Esophagus squamous epithelium (tissue), 5 donors: ENCODE measurements at regions not wholly inside any gene's neighbourhood (a gene's known extent, or its start where the extent isn't known, plus 50 kb on each side); places are given as distances from the start of the nearest gene placed in this dataset.
"Not testable (repeated sequence)": the region's sequence is repeated elsewhere in the genome, so short reads cannot be mapped to it uniquely, and the experiment has no call there.

ENCODE experiments used
- DNase-seq: peaks from one replicate; lab custom pipeline; 2025; lab: John Stamatoyannopoulos, UW
- H3K27ac ChIP-seq, 4 donors: fragments of 200-600 bp; sonication (generic); one replicate each; pipeline ENCODE4 v1.5.1; 2016 to 2019; ENCODE audit warnings: mild to moderate bottlenecking in 1 of 4
- H3K27me3 ChIP-seq, 4 donors: fragments of 200-600 bp; sonication (generic); 1 replicate in 3 of 4; 2 replicates in 1 of 4; pipeline versions ENCODE4 v1.5.1 to v1.6.0; 2017 to 2021; ENCODE audit warnings: antibody characterized with exemption in 1 of 4
- H3K36me3 ChIP-seq, 3 donors: fragments of 200-600 bp; sonication (generic); one replicate each; pipeline ENCODE4 v1.5.1; 2016 to 2019
- H3K4me1 ChIP-seq, 3 donors: fragments of 200-600 bp; sonication (generic); one replicate each; pipeline ENCODE4 v1.5.1; 2017 to 2019
- H3K4me3 ChIP-seq, 4 donors: fragments of 200-600 bp; sonication (generic); 1 replicate in 3 of 4; 2 replicates in 1 of 4; pipeline ENCODE4 v1.5.1; 2016 to 2019; ENCODE audit warnings: mild to moderate bottlenecking in 2 of 4, moderate library complexity in 1 of 4
- H3K9me3 ChIP-seq, 3 donors: fragments of 200-600 bp; sonication (generic); one replicate each; pipeline ENCODE4 v1.5.1; 2016 to 2019
- CTCF ChIP-seq, 6 experiments: fragments of 450-650 bp in 4 of 6; fragments of 200-600 bp in 2 of 6; sonication (generic) in 2 of 6; IDR thresholded peaks; one replicate each; pipeline ENCODE4 v1.5.1; 2016 to 2019; ENCODE audit warnings: antibody characterized with exemption in 6 of 6, mild to moderate bottlenecking in 4 of 6, moderate library complexity in 4 of 6
- POLR2A ChIP-seq, 4 donors: fragments of 450-650 bp; IDR thresholded peaks; one replicate each; pipeline ENCODE4 v1.6.1; 2017; ENCODE audit warnings: antibody characterized with exemption in 4 of 4, mild to moderate bottlenecking in 4 of 4, moderate library complexity in 3 of 4
- WGBS, 2 donors: methylation state at CpG; one replicate each; pipeline ENCODE4 v1.1.5; 2018; 5-methylcytosine and 5-hydroxymethylcytosine counted together
- intact Hi-C: fragments of 100-400 bp; cut with DNase I; formaldehyde crosslinking; loops from one replicate; pipeline ENCODE4 v1.15.0; 2022
- donor health status: DM: yes; HTN: yes; CAD: no.

GRCh38 chr10:108338146-108338545 lies 1173.6 kb upstream of the SORCS1 start:
- H3K4me3 ChIP-seq: no peak overlapping the region

DNA sequence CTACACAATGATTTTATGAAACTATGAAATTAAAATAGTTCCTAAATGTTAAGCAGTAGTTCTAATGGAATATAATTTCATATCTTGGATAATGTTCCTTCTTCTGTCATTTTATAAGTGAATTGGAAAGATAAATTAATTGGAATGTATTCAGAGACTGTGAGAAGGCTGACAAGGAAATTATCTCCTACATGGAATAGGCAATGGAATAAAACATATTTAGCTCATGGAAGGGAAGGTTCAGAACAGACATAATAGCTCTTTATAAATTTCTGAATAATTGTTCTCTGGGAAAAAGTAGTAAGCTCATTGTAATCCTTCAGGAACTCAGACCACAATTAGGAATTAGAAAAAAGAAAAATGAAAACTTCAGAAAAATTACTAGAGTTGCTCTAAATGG lies 1172.3 kb upstream of the SORCS1 start:
- no peaks in the 10 kb centered on the region for H3K27me3 ChIP-seq
- H3K9me3 ChIP-seq: no peaks in the 10 kb centered on the region
- H3K27ac ChIP-seq: no peak overlapping the region
- H3K4me3 ChIP-seq: no peak overlapping the region
- TF ChIP-seq POLR2A (IDR thresholded peaks at IDR 0.05) (no peak), CTCF (IDR thresholded peaks at IDR 0.05) (no peak)
- no peak for DNase-seq
- H3K4me1 ChIP-seq: no peaks in the 10 kb centered on the region
- intact Hi-C loops: no loop called here
- no peaks in the 10 kb centered on the region for H3K36me3 ChIP-seq

More at GRCh38 chr10:108338146-108338545, 1173.6 kb upstream of the SORCS1 start:
- intact Hi-C loops: no loop called here
- no peak overlapping the region for H3K27ac ChIP-seq
- no peaks in the 10 kb centered on the region for H3K4me1 ChIP-seq
- H3K27me3 ChIP-seq: no peaks in the 10 kb centered on the region
- TF ChIP-seq CTCF (IDR thresholded peaks at IDR 0.05): no peak
- no peak for TF ChIP-seq POLR2A (IDR thresholded peaks at IDR 0.05)
- no peaks in the 10 kb centered on the region for H3K36me3 ChIP-seq
- H3K9me3 ChIP-seq: no peaks in the 10 kb centered on the region
- no peak for DNase-seq

GRCh38 chr10:108327706-108328105 lies 1163.2 kb upstream of the SORCS1 start:
- H3K27me3 ChIP-seq: no peaks in the 10 kb centered on the region
- no peak for DNase-seq
- H3K9me3 ChIP-seq: no peaks in the 10 kb centered on the region
- no peak overlapping the region for H3K27ac ChIP-seq
- no peaks in the 10 kb centered on the region for H3K36me3 ChIP-seq
- H3K4me3 ChIP-seq: no peak overlapping the region
- no peaks in the 10 kb centered on the region for H3K4me1 ChIP-seq
- intact Hi-C loops: no loop called here
- WGBS, 2 donors: 49 to 71% methylated on average over 3 of the region's 3 CpGs
- TF ChIP-seq POLR2A (IDR thresholded peaks at IDR 0.05): no peak
- no peak for TF ChIP-seq CTCF (IDR thresholded peaks at IDR 0.05)

- H3K4me3 ChIP-seq: no peak overlapping the region
- no peak for TF ChIP-seq POLR2A (IDR thresholded peaks at IDR 0.05)
- TF ChIP-seq CTCF (IDR thresholded peaks at IDR 0.05): no peak
- no peaks in the 10 kb centered on the region for H3K36me3 ChIP-seq
- H3K9me3 ChIP-seq: no peaks in the 10 kb centered on the region
- intact Hi-C loops: no loop called here
- no peaks in the 10 kb centered on the region for H3K4me1 ChIP-seq
- no peak for DNase-seq
- no peak overlapping the region for H3K27ac ChIP-seq
- no peaks in the 10 kb centered on the region for H3K27me3 ChIP-seq
- 23 to 51% methylated on average over 3 of the region's 3 CpGs for WGBS, 2 donors
These were observed 1158.8 kb upstream of the SORCS1 start for GRCh38 chr10:108323274-108323798.

DNA sequence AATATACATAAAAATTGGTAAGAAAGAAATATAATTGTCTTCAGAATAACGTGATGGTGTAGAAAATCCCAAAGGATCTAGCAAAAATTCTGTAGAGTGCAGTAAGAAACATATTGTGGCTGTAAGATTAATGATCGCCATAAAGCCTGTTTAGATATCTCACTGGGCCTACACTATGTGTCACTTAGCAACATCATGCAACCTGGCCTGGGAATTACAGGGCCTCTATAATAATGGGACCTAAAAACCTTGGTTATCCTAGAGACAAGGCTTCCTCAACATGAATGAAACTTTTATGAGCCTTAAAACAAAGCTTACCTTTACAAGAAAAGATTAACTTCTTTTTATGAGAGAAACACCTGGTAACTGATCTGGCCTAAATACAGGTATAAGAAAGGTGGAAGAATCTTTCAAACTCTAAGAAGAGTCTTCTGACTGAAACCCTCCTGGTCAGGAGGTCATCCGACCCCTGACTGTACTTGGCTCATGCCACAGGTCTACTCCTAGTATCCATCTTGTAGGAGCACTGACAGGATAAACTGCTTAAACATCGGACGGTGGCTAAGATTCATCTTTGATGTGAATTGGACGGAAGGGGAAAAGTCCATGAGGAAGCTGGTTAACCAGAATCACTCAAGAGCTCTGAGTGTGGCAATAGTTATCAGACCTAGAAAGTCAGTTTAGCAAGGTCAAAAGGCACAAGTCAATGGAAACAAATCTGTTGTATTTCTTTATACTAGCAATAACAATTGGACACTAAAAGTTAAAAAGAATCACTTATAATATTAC lies 1155.1 kb upstream of the SORCS1 start:
- Histone ChIP-seq H3K27ac (no peak overlapping the region), H3K36me3 (no peaks in the 10 kb centered on the region), H3K9me3 (no peaks in the 10 kb centered on the region), H3K4me1 (no peaks in the 10 kb centered on the region), H3K4me3 (no peak overlapping the region), H3K27me3 (no peaks in the 10 kb centered on the region)
- no peak for TF ChIP-seq POLR2A (IDR thresholded peaks at IDR 0.05)
- no peak for TF ChIP-seq CTCF (IDR thresholded peaks at IDR 0.05)
- 64 to 83% methylated on average over 6 of the region's 6 CpGs for WGBS, 2 donors
- DNase-seq: no peak
- intact Hi-C loops: no loop called here

DNA sequence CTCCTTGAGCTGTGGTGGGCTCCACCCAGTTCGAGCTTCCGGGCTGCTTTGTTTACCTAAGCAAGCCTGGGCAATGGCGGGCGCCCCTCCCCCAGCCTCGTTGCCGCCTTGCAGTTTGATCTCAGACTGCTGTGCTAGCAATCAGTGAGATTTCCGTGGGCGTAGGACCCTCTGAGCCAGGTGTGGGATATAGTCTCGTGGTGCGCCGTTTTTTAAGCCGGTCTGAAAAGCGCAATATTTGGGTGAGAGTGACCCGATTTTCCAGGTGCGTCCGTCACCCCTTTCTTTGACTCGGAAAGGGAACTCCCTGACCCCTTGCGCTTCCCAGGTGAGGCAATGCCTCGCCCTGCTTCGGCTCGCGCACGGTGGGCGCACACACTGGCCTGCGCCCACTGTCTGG lies 1151.1 kb upstream of the SORCS1 start:
- H3K9me3 ChIP-seq, H3K27me3 ChIP-seq, H3K36me3 ChIP-seq, H3K27ac ChIP-seq, H3K4me3 ChIP-seq, H3K4me1 ChIP-seq, intact Hi-C loops, DNase-seq: not testable (repeated sequence)
- WGBS, 2 donors: 60 to 94% methylated on average over 2 to 6 of the region's 25 CpGs
